Dendritic cell treated with granulocyte-macrophage colony-stimulating factor and Interleukin-4, amounts not matched to agents 40 ng/mL and 50 ng/mL, for 4 days (primary cell): ENCODE measurements at regions not wholly inside any gene's neighbourhood (a gene's known extent, or its start where the extent isn't known, plus 50 kb on each side); places are given as distances from the start of the nearest gene placed in this dataset.
A peak's percentile ranks its signal among the peaks of the same experiment; 100 is the strongest.

Source experiments
- H3K27ac Mint-ChIP-seq: one replicate; pipeline ENCODE4 v1.8.0; 2022; ENCODE audit warnings: mild to moderate bottlenecking, mixed read lengths
- H3K27me3 Mint-ChIP-seq: one replicate; pipeline ENCODE4 v1.8.0; 2022; ENCODE audit warnings: mild to moderate bottlenecking, mixed read lengths
- H3K36me3 Mint-ChIP-seq: one replicate; pipeline ENCODE4 v1.8.0; 2022; ENCODE audit warnings: low read depth, mixed read lengths
- H3K4me1 Mint-ChIP-seq: one replicate; pipeline ENCODE4 v1.8.0; 2022; ENCODE audit warnings: low read depth, mixed read lengths
- H3K4me3 Mint-ChIP-seq: one replicate; pipeline ENCODE4 v1.8.0; 2022; ENCODE audit warnings: mild to moderate bottlenecking, moderate library complexity, mixed read lengths
- H3K9me3 Mint-ChIP-seq: one replicate; pipeline ENCODE4 v1.8.0; 2022; ENCODE audit warnings: mixed read lengths
- intact Hi-C: fragments of 100-400 bp; cut with micrococcal nuclease; formaldehyde crosslinking; loops from one replicate; pipeline ENCODE4 v1.15.0; 2022

DNA sequence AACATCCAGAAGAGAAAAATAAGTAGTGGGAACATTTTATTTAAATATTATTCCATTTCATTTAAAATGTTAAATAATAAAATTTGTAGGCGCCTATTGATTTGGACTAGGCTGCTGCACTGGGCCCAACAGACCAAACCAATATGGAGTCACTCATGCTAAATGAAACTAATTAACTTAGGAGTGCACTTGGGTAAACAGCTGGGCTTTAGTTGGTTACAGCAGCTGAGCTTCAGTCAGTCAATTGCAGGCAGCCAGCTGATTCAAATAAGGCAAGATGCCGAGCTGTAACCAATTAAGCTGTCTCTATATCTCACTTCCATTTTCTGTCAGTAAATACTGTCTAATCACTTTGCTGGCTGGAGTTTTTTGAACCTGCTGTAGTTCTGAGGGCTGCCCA lies 102.1 kb upstream of the WDR11 start:
- Mint-ChIP-seq H3K4me3 (no peak overlapping the region), H3K4me1 (peaks cover 36% of the 10 kb centered on the region), H3K9me3 (no peaks in the 10 kb centered on the region), H3K27me3 (no peaks in the 10 kb centered on the region), H3K27ac (peak overlapping the region; percentile 51), H3K36me3 (no peaks in the 10 kb centered on the region)
- intact Hi-C loops = no loop called here

- Mint-ChIP-seq H3K4me1 (peaks cover 36% of the 10 kb centered on the region), H3K36me3 (no peaks in the 10 kb centered on the region), H3K27ac (peak overlapping the region; percentile 81), H3K4me3 (peak overlapping the region; percentile 21), H3K9me3 (no peaks in the 10 kb centered on the region), H3K27me3 (no peaks in the 10 kb centered on the region)
- intact Hi-C loops = no loop called here
These were observed 101.2 kb upstream of the WDR11 start for GRCh38 chr10:120749856-120750566.

GRCh38 chr10:120755771-120756170 lies 95.4 kb upstream of the WDR11 start:
- H3K4me3 Mint-ChIP-seq = no peak overlapping the region
- no peaks in the 10 kb centered on the region for H3K36me3 Mint-ChIP-seq
- no peak overlapping the region for H3K27ac Mint-ChIP-seq
- intact Hi-C loops = no loop called here
- peaks cover 1% of the 10 kb centered on the region for H3K27me3 Mint-ChIP-seq
- H3K4me1 Mint-ChIP-seq = peaks cover 40% of the 10 kb centered on the region
- no peaks in the 10 kb centered on the region for H3K9me3 Mint-ChIP-seq

DNA sequence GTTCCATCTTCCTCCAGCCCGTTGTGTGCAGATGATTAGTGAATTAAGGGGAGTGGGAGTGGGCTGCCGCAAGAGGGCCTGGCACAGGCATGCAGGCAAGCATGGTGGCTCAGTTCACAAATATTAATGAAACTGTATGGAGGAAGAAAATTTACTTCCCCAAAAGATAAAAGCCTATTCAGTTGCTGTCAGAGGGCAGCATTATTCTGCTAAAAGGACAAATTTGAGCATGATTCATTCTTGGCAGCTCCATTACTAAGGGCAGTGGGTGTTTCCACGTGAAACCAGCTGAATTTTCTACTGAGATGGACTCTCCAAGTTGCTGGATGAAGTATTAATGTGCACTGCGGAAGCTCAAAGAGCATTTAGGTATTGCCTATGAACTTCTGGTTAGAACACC lies 90.9 kb upstream of the WDR11 start:
- Mint-ChIP-seq H3K27ac (peak overlapping the region; percentile 89), H3K27me3 (peaks cover 1% of the 10 kb centered on the region), H3K4me3 (no peak overlapping the region), H3K4me1 (peaks cover 61% of the 10 kb centered on the region), H3K36me3 (no peaks in the 10 kb centered on the region), H3K9me3 (no peaks in the 10 kb centered on the region)
- intact Hi-C loops = no loop called here

GRCh38 chr10:120761951-120762350 lies 89.2 kb upstream of the WDR11 start:
- intact Hi-C loops = no loop called here
- Mint-ChIP-seq H3K9me3 (no peaks in the 10 kb centered on the region), H3K4me3 (no peak overlapping the region), H3K36me3 (no peaks in the 10 kb centered on the region), H3K27ac (no peak overlapping the region), H3K4me1 (peaks cover 44% of the 10 kb centered on the region), H3K27me3 (no peaks in the 10 kb centered on the region)

DNA sequence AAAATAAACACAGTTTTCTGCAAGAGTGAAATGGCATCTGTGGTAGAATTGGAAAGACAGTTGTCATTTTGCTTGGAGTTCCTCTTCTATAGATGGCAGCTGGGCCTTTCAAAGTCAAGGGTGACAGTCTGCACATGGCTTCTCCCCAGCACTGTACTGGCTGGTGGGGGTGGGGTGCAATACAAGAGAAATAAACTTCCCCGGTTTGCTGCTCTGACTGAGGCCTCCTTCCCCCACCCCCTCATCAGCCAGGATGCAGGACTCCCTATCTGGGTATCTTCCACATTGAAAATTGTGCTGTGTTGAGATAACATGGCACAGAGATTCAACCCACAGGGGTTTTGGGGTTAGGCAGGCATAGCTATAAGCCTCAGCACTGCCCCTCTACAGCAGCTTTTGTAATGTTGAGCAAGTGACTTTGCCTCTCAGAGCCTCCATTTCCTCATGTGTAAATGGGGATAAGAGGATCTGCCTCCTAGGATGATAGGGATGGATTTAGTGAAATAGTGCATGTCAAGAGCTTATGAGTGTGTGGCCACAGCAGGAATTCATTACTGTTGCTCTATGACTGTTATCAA lies 85.8 kb upstream of the WDR11 start:
- Mint-ChIP-seq H3K27ac (no peak overlapping the region), H3K9me3 (no peaks in the 10 kb centered on the region), H3K4me1 (peaks cover 27% of the 10 kb centered on the region), H3K4me3 (no peak overlapping the region), H3K36me3 (no peaks in the 10 kb centered on the region), H3K27me3 (no peaks in the 10 kb centered on the region)
- intact Hi-C loops = no loop called here

DNA sequence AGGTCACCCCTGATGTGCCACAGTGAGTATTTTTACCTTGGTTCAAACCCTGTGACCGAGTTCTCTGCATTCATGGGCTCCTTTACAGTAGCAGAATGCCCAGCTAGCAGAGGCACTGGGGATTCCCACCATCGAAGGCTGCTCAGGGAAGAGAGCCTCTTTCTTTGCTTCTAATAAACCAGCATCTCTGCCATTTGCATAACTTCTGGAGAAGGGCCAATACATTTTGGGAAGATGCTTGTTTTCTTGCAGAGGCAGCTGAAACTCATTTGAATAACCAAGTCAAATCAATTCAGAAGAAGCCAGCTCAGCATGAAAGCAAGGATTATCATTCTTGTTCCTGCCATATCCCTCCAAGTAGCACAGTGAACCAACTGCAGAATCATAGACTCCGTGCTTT lies 82.9 kb upstream of the WDR11 start:
- Mint-ChIP-seq H3K27me3 (peaks cover 6% of the 10 kb centered on the region), H3K36me3 (no peaks in the 10 kb centered on the region), H3K9me3 (no peaks in the 10 kb centered on the region), H3K4me3 (no peak overlapping the region), H3K27ac (no peak overlapping the region), H3K4me1 (peaks cover 13% of the 10 kb centered on the region)
- intact Hi-C loops = no loop called here

GRCh38 chr10:120770496-120770895 lies 80.7 kb upstream of the WDR11 start:
- Mint-ChIP-seq H3K4me1 (no peaks in the 10 kb centered on the region), H3K36me3 (no peaks in the 10 kb centered on the region), H3K9me3 (no peaks in the 10 kb centered on the region), H3K27me3 (peaks cover 11% of the 10 kb centered on the region), H3K4me3 (no peak overlapping the region), H3K27ac (no peak overlapping the region)
- intact Hi-C loops = no loop called here

GRCh38 chr10:120776442-120776841 lies 74.7 kb upstream of the WDR11 start:
- intact Hi-C loops = no loop called here
- H3K9me3 Mint-ChIP-seq = no peaks in the 10 kb centered on the region
- H3K27me3 Mint-ChIP-seq = peaks cover 23% of the 10 kb centered on the region

DNA sequence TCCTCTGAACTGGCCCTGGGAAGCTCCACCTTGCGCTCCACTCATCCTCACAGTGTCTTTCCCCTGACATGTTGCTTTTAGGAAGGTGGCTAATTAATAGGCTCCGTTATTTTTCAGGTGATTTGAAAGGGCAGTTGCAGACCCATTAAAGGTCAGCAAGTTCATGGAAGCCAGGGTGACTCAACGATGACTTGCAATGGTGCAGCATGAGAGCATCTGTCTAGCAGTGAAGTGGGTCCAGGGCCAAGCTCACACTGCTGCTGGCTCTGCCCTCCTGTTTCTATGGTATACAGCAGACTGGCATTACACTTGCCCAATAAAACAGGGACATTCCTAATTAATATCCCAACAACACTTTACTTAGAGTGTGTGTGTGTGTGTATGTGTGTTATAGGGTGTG lies 68.8 kb upstream of the WDR11 start:
- Mint-ChIP-seq H3K27ac (no peak overlapping the region), H3K27me3 (peaks cover 9% of the 10 kb centered on the region), H3K4me1 (peaks cover 8% of the 10 kb centered on the region), H3K9me3 (peaks cover 11% of the 10 kb centered on the region), H3K4me3 (no peak overlapping the region), H3K36me3 (no peaks in the 10 kb centered on the region)
- intact Hi-C loops = no loop called here

More at GRCh38 chr10:120776442-120776841, 74.7 kb upstream of the WDR11 start:
- no peaks in the 10 kb centered on the region for H3K4me1 Mint-ChIP-seq
- H3K36me3 Mint-ChIP-seq = no peaks in the 10 kb centered on the region
- no peak overlapping the region for H3K27ac Mint-ChIP-seq
- H3K4me3 Mint-ChIP-seq = no peak overlapping the region

DNA sequence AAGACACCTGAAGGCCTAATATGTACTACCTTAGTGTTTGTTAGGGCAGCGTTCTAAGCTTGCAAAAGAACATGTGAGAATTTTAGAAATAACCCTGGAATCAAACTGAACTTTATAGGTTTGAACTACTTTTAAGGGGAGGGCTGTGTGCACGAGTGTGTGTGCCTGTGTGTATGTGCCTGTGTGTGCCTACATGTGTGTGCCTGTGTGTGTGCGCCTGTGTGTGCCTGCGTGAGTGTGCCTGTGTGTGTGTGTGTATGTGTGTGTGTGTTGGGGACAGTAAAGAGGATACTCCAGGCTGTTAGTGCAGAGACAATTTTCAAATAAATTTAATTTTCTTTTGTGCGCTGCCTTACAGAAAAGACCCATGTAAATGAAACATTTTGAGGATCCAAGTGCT lies 68.1 kb upstream of the WDR11 start:
- no peak overlapping the region for H3K4me3 Mint-ChIP-seq
- peaks cover 9% of the 10 kb centered on the region for H3K27me3 Mint-ChIP-seq
- H3K4me1 Mint-ChIP-seq = peaks cover 11% of the 10 kb centered on the region
- no peak overlapping the region for H3K27ac Mint-ChIP-seq
- intact Hi-C loops = no loop called here
- H3K36me3 Mint-ChIP-seq = no peaks in the 10 kb centered on the region
- H3K9me3 Mint-ChIP-seq = peaks cover 11% of the 10 kb centered on the region

DNA sequence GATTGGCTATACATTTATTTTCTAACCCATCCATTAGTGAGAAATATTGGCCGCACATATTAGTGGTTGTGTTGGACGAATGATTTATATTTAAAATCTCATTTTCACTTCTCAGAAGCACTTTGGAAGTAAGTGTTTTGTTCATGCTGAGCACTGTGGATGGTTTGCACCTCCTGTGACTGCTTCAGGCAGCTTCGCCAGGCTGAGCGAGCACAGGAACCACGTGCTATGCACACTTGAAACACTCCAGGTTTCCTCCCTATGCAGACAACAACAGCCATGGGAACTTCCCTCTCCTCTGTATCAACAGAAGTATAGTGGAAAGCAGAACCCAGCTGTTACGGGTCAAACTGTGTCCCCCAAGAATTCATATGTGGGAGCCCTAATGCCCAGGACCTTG lies 67.3 kb upstream of the WDR11 start:
- Mint-ChIP-seq H3K27ac (no peak overlapping the region), H3K9me3 (peaks cover 11% of the 10 kb centered on the region), H3K4me3 (no peak overlapping the region), H3K4me1 (peaks cover 17% of the 10 kb centered on the region), H3K27me3 (peaks cover 9% of the 10 kb centered on the region), H3K36me3 (no peaks in the 10 kb centered on the region)
- intact Hi-C loops = no loop called here

DNA sequence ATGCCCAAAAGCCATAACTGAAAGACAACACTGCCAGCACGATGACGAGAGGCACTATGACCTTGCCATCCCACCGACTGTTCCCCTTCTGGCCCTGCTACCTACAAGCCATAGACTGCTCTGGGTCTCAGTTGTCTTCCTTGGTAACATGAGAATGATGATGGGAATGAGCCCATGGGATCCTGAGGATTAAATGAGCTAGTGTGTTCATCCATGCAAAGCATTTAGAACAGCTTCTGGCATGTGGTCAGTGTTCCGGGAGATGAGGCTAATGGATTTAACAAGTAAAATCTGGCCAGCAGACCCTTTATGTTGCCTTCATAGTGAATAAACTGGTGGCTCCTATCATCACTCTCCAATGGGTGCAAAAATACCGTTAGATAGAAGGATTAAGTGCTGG lies 62.4 kb upstream of the WDR11 start:
- H3K36me3 Mint-ChIP-seq = no peaks in the 10 kb centered on the region
- intact Hi-C loops = no loop called here
- peaks cover 61% of the 10 kb centered on the region for H3K4me1 Mint-ChIP-seq
- peaks cover 11% of the 10 kb centered on the region for H3K9me3 Mint-ChIP-seq
- peaks cover 1% of the 10 kb centered on the region for H3K27me3 Mint-ChIP-seq
- peak overlapping the region; percentile 61 for H3K27ac Mint-ChIP-seq
- H3K4me3 Mint-ChIP-seq = no peak overlapping the region

DNA sequence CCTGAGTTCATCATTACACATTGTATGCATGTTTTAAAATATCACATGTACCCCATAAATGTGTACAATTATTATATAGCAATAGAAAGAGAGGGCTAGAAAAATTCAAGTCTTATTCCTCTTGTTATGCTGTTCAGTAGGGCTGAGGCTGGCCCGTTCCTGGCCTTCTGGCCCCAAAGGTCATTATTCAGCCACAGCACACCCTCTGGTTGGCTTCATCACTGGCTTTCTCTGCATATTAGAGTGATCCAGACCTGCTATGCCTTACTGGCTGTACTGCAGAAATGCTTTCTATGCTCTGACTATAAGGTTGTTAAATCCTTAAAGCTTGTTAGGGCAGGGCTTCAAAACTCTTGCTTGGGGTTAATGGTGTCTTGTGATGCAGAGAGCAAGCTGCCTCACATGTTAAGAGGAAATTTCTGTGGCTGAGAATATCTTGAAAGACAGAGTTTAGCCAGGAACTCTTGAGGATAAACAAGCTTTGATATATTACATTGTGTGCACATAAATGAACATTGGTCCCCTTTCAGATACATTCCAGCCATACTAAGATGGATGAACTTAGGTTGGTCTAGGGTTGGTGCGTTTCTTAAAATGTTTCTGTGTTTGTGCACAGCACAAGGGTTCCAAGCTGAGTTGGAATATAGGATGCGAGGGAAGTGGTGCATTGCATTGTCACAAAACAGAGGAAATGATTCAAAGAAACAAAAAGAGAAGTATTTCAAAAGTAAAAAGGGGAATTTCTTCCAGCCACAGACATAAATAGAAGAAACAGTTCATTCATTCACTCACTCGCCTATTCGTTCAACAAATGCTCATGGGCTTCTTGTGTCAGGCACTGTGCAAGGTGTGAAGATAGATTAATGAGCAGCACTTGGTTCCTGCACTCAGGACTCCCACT lies 61.6 kb upstream of the WDR11 start:
- intact Hi-C loops = no loop called here
- H3K4me1 Mint-ChIP-seq = peaks cover 55% of the 10 kb centered on the region
- H3K36me3 Mint-ChIP-seq = no peaks in the 10 kb centered on the region
- H3K27me3 Mint-ChIP-seq = peaks cover 1% of the 10 kb centered on the region
- H3K4me3 Mint-ChIP-seq = no peak overlapping the region
- peaks cover 11% of the 10 kb centered on the region for H3K9me3 Mint-ChIP-seq
- H3K27ac Mint-ChIP-seq = peak overlapping the region; percentile 61
